Lung (tissue), 11 donors: ENCODE measurements at regions not wholly inside any gene's neighbourhood (a gene's known extent, or its start where the extent isn't known, plus 50 kb on each side); places are given as distances from the start of the nearest gene placed in this dataset.
A peak's percentile ranks its signal among the peaks of the same experiment; 100 is the strongest.

Experiments
- ATAC-seq: fragments of 200-7000 bp; cut with Tn5 transposase; one replicate; pipeline ENCODE4 v1.9.1; 2020; ENCODE audit warnings: moderate number of reproducible peaks; ENCODE audit not compliant: insufficient read depth, low FRiP score
- DNase-seq, 3 donors: peaks; one replicate each; pipeline ENCODE4 v3.0.0-alpha.2; 2013 to 2017
- H3K27ac ChIP-seq, 2 donors: one replicate each; pipeline ENCODE4 v1.5.1; 2013; ENCODE audit warnings: mild to moderate bottlenecking in 2 of 2, moderate library complexity in 2 of 2, control low read depth in 1 of 2, inconsistent platforms in 1 of 2, low read depth in 1 of 2, low read length in 1 of 2
- H3K27me3 ChIP-seq, 3 donors: one replicate each; pipeline ENCODE4 v1.5.1; 2013; ENCODE audit warnings: low read length in 2 of 3; ENCODE audit not compliant: control insufficient read depth in 3 of 3, insufficient read depth in 3 of 3
- H3K36me3 ChIP-seq, 4 donors: one replicate each; pipeline ENCODE4 v1.5.1; 2013; ENCODE audit warnings: low read length in 4 of 4, mild to moderate bottlenecking in 1 of 4, moderate library complexity in 1 of 4; ENCODE audit not compliant: control insufficient read depth in 4 of 4, insufficient read depth in 4 of 4
- H3K4me1 ChIP-seq, 5 donors: one replicate each; pipeline ENCODE4 v1.5.1; 2013; ENCODE audit warnings: low read length in 5 of 5, mild to moderate bottlenecking in 2 of 5, moderate library complexity in 1 of 5; ENCODE audit not compliant: control insufficient read depth in 5 of 5, insufficient read depth in 5 of 5
- H3K4me3 ChIP-seq: one replicate; pipeline ENCODE4 v1.5.1; 2013; ENCODE audit warnings: mild to moderate bottlenecking, control low read depth, moderate library complexity
- H3K9ac ChIP-seq, 2 donors: one replicate each; pipeline ENCODE4 v1.5.1; 2013; ENCODE audit warnings: low read length in 2 of 2, control low read depth in 1 of 2; ENCODE audit not compliant: insufficient read depth in 1 of 2
- H3K9me3 ChIP-seq, 4 donors: one replicate each; pipeline ENCODE4 v1.5.1; 2013; ENCODE audit warnings: low read length in 3 of 4, mild to moderate bottlenecking in 1 of 4, moderate library complexity in 1 of 4; ENCODE audit not compliant: control insufficient read depth in 4 of 4, insufficient read depth in 3 of 4
- CTCF ChIP-seq: IDR thresholded peaks from 2 replicates; pipeline ENCODE4 v1.5.1; 2012; ENCODE audit warnings: mild to moderate bottlenecking; ENCODE audit errors: control extremely low read depth, extremely low read depth
- WGBS, 2 donors: extraction: QIAGEN DNeasy Blood & Tissue Kit; methylation state at CpG; one replicate each; pipeline ENCODE4 v1.1.7; 2013; 5-methylcytosine and 5-hydroxymethylcytosine counted together
- donor health status: control.
- donor health status: control.
- donor health status: Bipolar disorder and iron deficiency.
- donor health status: healthy.
- donor health status: DM: yes; HTN: yes; CAD: no.

- H3K9ac ChIP-seq = no peak overlapping the region
Measured at GRCh38 chr6:87929843-87930288, 117.8 kb upstream of the SPACA1 start.

GRCh38 chr6:87926687-87927086 is 121.0 kb upstream of the SPACA1 start:
- Histone ChIP-seq H3K27me3 (no peaks in the 10 kb centered on the region), H3K9me3 (no peaks in the 10 kb centered on the region), H3K27ac (no peak overlapping the region), H3K36me3 (no peaks in the 10 kb centered on the region), H3K4me3 (no peak overlapping the region), H3K9ac (no peak overlapping the region), H3K4me1 (peaks cover 0 to 6% (median 0%) of the 10 kb centered on the region in 5 donors)
- DNase-seq (no peak), ATAC-seq (no peak)
- no peak for TF ChIP-seq CTCF
- 94 to 96% methylated on average over 2 of the region's 2 CpGs for WGBS, 2 donors

More at GRCh38 chr6:87929843-87930288, 117.8 kb upstream of the SPACA1 start:
- Histone ChIP-seq H3K4me3 (no peak overlapping the region), H3K27me3 (no peaks in the 10 kb centered on the region), H3K27ac (no peak overlapping the region), H3K36me3 (no peaks in the 10 kb centered on the region), H3K4me1 (peaks cover 0 to 6% (median 0%) of the 10 kb centered on the region in 5 donors), H3K9me3 (no peaks in the 10 kb centered on the region)
- TF ChIP-seq CTCF = peak; percentile 76
- 9 to 11% methylated on average over 6 of the region's 6 CpGs for WGBS, 2 donors
- DNase-seq (peak; percentile 88 to 93 (median 90)), ATAC-seq (peak; percentile 93)

- ATAC-seq (no peak), DNase-seq (no peak)
- H3K9me3 ChIP-seq = no peaks in the 10 kb centered on the region
- H3K36me3 ChIP-seq = no peaks in the 10 kb centered on the region
- H3K4me1 ChIP-seq = peaks cover 0 to 6% (median 0%) of the 10 kb centered on the region in 5 donors
- 92% methylated on average over 6 of the region's 6 CpGs for WGBS, 2 donors
- H3K27me3 ChIP-seq = no peaks in the 10 kb centered on the region
- H3K9ac ChIP-seq = no peak overlapping the region
- H3K27ac ChIP-seq = no peak overlapping the region
- no peak overlapping the region for H3K4me3 ChIP-seq
- no peak for TF ChIP-seq CTCF
Measured at GRCh38 chr6:87926072-87926471, 121.6 kb upstream of the SPACA1 start.
